ENCODE measurements at regions not wholly inside any gene's neighbourhood (a gene's known extent, or its start where the extent isn't known, plus 50 kb on each side); places are given as distances from the start of the nearest gene placed in this dataset.

- TF ChIP-seq NFE2L1 (CRISPR knock-in tag; IDR thresholded peaks at IDR 0.05) (no peak), ATF2 (CRISPR knock-in tag; IDR thresholded peaks at IDR 0.05; ENCODE audit: borderline replicate concordance, low read depth) (no peak), CTCF (IDR thresholded peaks at IDR 0.05) (no peak), USF1 (CRISPR knock-in tag; IDR thresholded peaks at IDR 0.05) (no peak), JUN (CRISPR knock-in tag; IDR thresholded peaks at IDR 0.05) (no peak), PRDM15 (CRISPR knock-in tag; IDR thresholded peaks at IDR 0.05) (no peak), ZNF138 (CRISPR knock-in tag; conservative IDR thresholded peaks at IDR 0.05) (no peak), ZNF317 (CRISPR knock-in tag; IDR thresholded peaks at IDR 0.05; ENCODE audit: borderline replicate concordance, low read depth) (no peak), E2F1 (CRISPR knock-in tag; IDR thresholded peaks at IDR 0.05) (no peak), SP1 (CRISPR knock-in tag; conservative IDR thresholded peaks at IDR 0.05) (no peak)
These were observed 83.2 kb upstream of the PAPPA start for GRCh38 chr9:116070256-116070914.
